GM18868 (cell line): ENCODE measurements at regions not wholly inside any gene's neighbourhood (a gene's known extent, or its start where the extent isn't known, plus 50 kb on each side); places are given as distances from the start of the nearest gene placed in this dataset.
A peak's percentile ranks its signal among the peaks of the same experiment; 100 is the strongest.

ENCODE experiments used
- ATAC-seq: cut with Tn5 transposase; IDR thresholded peaks from one replicate; pipeline ENCODE4 v1.9.1; 2021; ENCODE audit warnings: mild to moderate bottlenecking, moderate library complexity; ENCODE audit not compliant: unreplicated experiment

DNA sequence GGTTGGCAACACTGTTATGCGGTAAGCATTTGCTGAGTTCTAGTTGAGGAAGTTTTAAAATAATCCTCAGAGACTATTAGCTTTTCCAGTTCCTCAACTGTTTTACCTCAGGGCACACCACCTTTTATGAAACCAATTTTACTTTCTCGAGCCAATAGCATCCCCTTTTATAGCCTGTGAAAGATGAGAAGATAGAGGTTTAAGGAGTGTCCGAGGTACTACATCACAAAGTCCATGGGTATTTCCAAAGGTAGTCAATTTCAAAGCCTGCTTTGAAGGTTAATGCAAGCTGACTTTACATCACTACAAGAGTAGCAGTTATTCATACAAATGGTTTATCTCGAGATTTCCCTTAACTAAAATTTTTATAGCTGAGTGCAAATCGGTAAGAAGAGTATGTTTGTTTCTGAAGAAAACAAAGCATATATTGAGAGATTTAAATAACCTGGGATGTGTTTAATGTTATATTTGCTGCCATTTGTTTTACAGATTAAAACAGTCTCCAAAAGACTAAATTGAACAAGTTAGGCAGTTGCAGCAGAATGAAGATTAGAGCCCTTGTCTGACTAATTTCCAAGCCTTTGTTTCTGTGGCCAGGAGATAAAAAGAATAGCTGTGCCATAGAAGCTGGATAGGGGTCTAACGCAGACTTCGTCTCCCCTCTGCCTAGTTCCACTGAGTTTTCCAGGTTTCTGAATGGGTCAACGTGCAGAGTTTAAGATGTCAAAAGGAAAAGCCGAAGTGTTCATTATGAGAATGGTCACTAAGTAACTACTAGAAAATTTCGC lies 74.7 kb upstream of the TRPC4 start:
- ATAC-seq, result peak; percentile 42

DNA sequence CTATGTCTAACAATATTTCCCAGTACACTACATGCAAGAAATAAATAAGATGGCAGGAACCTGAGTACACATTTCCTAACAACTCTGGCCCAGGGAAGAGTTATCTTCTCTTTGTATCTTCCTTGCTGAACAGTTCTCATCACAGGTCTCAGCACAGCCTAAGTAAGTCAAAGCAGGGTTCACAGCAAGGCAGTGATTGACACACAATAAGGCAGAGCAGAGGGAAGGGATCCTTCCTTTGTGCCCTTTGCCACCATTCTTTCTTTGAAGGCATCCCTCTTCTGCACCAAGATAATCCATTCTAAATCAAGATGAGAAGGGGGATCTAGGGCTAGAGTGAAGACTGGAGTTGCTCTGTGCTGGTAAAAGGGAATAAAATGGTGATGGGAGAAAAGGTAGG lies 73.4 kb upstream of the TRPC4 start:
- no peak for ATAC-seq

DNA sequence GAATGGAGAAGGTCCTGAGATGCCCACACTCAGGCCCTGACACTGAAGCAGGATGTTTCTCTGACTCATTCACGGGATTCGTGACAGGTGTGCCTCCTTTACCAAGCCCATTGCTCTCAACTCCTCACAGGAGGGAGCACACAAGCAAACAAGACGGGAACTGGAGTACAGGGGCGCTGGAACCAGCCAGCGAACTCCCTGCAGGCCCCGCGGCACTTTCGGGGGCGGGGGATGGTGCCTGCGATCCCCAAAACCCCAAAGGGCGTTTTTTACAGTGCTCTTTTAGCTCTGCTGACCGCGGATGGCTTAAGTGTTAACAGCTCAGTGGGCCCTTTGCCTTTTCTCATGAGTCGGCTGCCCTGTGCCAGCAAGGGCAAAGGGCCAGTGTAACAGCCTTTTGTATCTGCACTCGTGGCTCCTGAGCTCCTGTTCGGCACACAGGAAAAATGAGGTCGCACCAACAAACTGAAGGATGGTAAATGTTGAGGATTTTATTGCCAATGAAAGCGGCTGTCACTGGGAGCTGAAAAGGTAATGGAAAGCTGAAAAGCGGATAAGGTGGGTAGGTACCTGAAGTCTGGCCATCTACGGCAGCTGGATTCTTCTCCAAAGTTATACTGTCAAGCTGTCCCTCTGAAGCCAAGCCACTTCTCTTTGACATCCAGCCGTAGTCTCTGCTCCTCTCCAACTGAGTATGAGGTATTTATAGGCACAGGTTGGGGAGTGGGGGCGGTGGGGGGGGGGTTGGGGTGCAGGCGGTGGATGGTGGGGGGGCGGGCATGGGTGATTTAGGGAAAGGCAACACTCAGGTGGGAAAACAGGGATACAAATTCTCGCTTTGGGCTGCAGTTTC lies 65.0 kb upstream of the TRPC4 start:
- no peak for ATAC-seq

DNA sequence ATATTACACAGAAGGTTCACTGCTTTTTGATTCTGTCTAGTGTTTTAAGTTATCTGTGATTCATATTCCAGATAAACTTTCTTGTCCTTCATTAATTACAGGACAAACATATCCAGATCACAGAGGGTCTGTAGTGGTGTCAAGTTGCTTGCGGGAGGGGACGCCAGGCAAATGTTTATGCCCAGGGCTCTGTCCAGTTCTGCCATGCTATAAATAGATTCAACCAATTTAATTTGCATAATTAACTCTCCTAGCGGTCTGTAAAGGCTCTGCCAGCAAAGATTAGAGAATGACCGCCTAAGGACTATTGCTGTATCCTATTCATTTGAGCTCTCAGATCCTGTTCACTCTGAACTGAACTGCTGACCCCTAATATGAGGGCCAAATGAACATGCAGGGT lies 59.7 kb upstream of the TRPC4 start:
- ATAC-seq, result no peak

DNA sequence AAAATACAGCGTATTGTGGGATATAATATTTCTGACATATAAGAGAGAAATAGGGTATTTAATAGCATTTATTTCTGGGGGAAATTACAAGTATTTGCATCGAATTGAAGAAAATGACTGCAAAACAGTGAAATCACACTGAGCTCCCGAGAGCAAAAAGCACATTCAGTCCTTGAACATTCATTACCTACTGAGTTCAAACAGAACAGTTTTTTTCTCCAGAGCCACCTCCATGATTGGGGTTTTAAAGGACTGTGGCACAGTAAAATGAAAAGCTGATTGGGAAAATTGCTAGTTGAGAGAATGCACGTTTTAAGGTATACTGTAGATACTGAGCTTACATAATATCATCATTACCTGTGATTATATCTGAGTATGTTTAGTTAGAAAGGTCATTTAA lies 58.0 kb upstream of the TRPC4 start:
- no peak for ATAC-seq

DNA sequence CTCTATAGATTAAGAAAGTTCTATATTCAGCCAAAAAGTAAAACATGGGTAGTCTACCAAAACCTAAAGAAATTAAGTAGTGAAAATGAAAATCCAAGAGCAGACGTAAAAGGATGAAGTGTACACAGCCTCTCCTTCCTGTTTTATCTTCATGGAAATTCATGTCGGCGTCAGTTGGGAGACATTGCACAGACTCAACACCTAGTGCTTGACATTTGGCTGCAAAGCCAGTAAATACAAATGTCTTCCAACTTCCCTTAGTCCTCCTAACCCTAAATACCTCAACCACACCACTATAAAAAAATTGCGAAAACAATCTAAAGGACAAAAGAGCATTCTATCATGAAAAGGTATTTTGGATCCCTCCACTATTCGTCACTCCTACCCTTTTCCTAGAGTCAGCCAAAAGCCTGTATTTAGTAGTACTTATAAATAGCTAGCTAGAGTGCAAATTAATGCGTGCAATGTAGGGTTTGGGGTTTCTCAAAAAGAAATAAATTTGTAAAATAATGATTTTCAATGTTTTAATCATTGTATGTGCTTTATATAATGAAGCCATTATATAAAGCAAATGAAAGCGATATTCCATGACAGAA lies 56.4 kb upstream of the TRPC4 start:
- ATAC-seq, result no peak

DNA sequence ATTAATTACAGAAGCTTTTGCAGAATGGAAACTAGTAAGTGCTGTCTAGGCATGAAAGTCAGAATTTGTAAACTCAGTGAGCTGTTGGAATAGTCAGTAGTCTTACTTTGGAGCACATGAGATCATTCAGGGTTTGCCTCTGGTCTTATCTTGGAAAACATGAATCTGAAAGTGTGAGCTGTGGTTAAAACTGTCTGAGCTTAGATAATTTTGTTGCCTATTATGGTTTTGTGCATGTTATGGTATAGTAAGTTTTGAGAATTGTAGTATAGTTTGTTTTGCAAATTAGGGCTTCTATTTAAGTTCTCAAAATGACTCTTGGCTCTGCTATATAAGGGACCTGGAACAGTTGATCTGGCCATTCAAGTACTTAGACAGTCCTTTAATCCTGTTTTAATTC lies 53.7 kb upstream of the TRPC4 start:
- ATAC-seq, result peak; percentile 62

DNA sequence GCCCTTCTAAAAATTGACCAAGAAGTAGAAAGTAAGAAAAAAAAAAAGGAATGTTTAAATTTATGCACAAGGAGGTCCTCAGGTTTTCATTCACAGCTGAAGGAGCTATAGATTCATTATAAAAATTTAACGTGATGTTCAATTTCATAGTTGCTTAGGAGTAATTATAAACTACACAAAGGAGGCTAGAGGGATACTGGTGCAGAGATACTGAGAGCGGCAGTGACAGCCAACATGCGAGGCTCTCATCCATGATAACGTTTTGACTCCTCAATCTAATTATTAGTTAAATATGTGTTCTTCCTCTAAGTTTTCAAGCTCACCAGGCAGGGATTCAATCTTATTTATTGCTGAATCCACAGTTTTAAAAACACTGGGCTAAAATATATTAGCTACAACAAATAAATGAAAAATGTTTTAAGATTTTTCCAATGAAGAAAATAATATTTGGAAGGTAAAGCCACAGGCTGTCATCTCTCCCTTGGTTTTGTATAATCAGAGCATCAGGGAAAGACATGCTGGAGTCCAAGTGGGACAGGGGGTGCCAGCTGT lies 49.8 kb upstream of the TRPC4 start:
- no peak for ATAC-seq
